HL-60 (cell line): ENCODE measurements at regions not wholly inside any gene's neighbourhood (a gene's known extent, or its start where the extent isn't known, plus 50 kb on each side); places are given as distances from the start of the nearest gene placed in this dataset.
"Not testable (repeated sequence)": the region's sequence is repeated elsewhere in the genome, so short reads cannot be mapped to it uniquely, and the experiment has no call there.

ENCODE experiments used
- DNase-seq, 2 experiments: peaks; one replicate each; pipeline ENCODE4 v3.0.0-alpha.2; 2010 to 2020; ENCODE audit warnings: low read depth in 1 of 2, low spot score in 1 of 2
- H3K27ac ChIP-seq: fragments of 250-450 bp; sonication (Bioruptor Pico); replicated peaks from 2 replicates; pipeline ENCODE4 v1.5.1; 2020; ENCODE audit warnings: mild to moderate bottlenecking, moderate library complexity
- H3K27me3 ChIP-seq: fragments of 250-450 bp; sonication (Bioruptor Pico); 2 replicates; pipeline ENCODE4 v1.5.1; 2021; ENCODE audit warnings: mild to moderate bottlenecking, moderate library complexity; ENCODE audit not compliant: insufficient read depth, poor library complexity, severe bottlenecking
- H3K4me3 ChIP-seq: replicated peaks from 2 replicates; pipeline ENCODE4 v1.5.1; 2011; ENCODE audit warnings: mild to moderate bottlenecking, control low read depth, low read length; ENCODE audit not compliant: insufficient read depth
- CTCF ChIP-seq: IDR thresholded peaks from one replicate; pipeline ENCODE4 v1.5.1; 2011; ENCODE audit warnings: low read length, control low read depth, inconsistent platforms; ENCODE audit not compliant: insufficient read depth
- GABPA ChIP-seq: IDR thresholded peaks from 2 replicates; pipeline ENCODE4 v1.6.1; 2012; ENCODE audit warnings: low read depth
- POLR2AphosphoS5 ChIP-seq: IDR thresholded peaks from 2 replicates; pipeline ENCODE4 v1.6.1; 2012; ENCODE audit warnings: low read depth
- SPI1 ChIP-seq: IDR thresholded peaks from 2 replicates; pipeline ENCODE4 v1.6.1; 2012; ENCODE audit warnings: low read depth, mild to moderate bottlenecking, borderline replicate concordance
- TF ChIP-seq, protein P1 (sequence below): IDR thresholded peaks from 2 replicates; pipeline ENCODE4 v1.6.1; 2012; ENCODE audit warnings: low read depth; ENCODE audit not compliant: insufficient replicate concordance

DNA sequence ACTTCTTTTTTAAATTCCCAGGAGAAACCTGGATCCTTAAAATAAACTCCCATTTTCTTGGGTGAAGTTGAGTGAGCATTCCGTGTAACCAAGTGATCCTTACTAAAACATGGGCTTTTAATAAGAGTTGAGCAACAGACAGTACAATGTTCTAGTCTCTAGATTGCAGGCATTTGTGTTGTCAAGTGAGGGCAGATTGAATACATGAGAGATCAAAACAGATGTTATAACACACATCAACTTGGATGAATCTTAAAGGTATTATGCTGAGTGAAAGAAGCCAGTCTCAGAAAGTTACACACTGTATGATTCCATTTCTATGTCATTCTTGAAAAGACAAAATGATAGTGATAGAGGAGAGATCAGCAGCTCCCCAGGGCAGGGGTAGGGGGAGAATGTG lies 213.9 kb upstream of the CCDC196 start:
- no peak overlapping the region for H3K4me3 ChIP-seq
- no peak for TF ChIP-seq POLR2AphosphoS5
- TF ChIP-seq GABPA: no peak
- TF ChIP-seq, protein P1, sequence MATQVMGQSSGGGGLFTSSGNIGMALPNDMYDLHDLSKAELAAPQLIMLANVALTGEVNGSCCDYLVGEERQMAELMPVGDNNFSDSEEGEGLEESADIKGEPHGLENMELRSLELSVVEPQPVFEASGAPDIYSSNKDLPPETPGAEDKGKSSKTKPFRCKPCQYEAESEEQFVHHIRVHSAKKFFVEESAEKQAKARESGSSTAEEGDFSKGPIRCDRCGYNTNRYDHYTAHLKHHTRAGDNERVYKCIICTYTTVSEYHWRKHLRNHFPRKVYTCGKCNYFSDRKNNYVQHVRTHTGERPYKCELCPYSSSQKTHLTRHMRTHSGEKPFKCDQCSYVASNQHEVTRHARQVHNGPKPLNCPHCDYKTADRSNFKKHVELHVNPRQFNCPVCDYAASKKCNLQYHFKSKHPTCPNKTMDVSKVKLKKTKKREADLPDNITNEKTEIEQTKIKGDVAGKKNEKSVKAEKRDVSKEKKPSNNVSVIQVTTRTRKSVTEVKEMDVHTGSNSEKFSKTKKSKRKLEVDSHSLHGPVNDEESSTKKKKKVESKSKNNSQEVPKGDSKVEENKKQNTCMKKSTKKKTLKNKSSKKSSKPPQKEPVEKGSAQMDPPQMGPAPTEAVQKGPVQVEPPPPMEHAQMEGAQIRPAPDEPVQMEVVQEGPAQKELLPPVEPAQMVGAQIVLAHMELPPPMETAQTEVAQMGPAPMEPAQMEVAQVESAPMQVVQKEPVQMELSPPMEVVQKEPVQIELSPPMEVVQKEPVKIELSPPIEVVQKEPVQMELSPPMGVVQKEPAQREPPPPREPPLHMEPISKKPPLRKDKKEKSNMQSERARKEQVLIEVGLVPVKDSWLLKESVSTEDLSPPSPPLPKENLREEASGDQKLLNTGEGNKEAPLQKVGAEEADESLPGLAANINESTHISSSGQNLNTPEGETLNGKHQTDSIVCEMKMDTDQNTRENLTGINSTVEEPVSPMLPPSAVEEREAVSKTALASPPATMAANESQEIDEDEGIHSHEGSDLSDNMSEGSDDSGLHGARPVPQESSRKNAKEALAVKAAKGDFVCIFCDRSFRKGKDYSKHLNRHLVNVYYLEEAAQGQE: no peak
- no peak for TF ChIP-seq CTCF
- TF ChIP-seq SPI1: no peak
- no peak for DNase-seq
- H3K27ac ChIP-seq: no peak overlapping the region
- no peaks in the 10 kb centered on the region for H3K27me3 ChIP-seq

- Histone ChIP-seq H3K27me3 (no peaks in the 10 kb centered on the region), H3K27ac (no peak overlapping the region), H3K4me3 (no peak overlapping the region)
- TF ChIP-seq, protein P1: no peak
- TF ChIP-seq GABPA (no peak), POLR2AphosphoS5 (no peak), CTCF (no peak), SPI1 (no peak)
- DNase-seq: no peak
Observed at GRCh38 chr14:66273261-66273832, 212.8 kb upstream of the CCDC196 start.

DNA sequence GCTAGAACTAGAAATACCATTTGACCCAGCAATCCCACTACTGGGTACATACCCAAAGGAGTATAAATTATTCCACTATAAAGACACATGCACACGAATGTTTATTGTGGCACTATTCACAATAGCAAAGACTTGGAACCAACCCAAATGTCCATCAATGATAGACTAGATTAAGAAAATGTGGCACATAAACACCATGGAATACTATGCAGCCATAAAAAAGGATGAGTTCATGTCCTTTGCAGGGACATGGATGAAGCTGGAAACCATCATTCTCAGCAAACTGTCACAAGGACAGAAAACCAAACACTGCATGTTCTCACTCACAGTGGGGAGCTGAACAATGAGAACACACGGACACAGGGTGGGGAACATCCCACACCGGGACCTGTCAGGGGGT lies 207.8 kb upstream of the CCDC196 start:
- not testable (repeated sequence) for H3K4me3 ChIP-seq, H3K27ac ChIP-seq, H3K27me3 ChIP-seq, DNase-seq

- no peak overlapping the region for H3K4me3 ChIP-seq
- no peaks in the 10 kb centered on the region for H3K27me3 ChIP-seq
- H3K27ac ChIP-seq: no peak overlapping the region
- TF ChIP-seq CTCF (no peak), SPI1 (no peak), GABPA (no peak), POLR2AphosphoS5 (no peak)
- TF ChIP-seq, protein P1: no peak
- DNase-seq: no peak
Observed at GRCh38 chr14:66281036-66281776, 205.0 kb upstream of the CCDC196 start.
